NCI-H524 treated with DMSO at 0.1 percent for 48 hours (cell line): ENCODE measurements at regions not wholly inside any gene's neighbourhood (a gene's known extent, or its start where the extent isn't known, plus 50 kb on each side); places are given as distances from the start of the nearest gene placed in this dataset.
A peak's percentile ranks its signal among the peaks of the same experiment; 100 is the strongest.
"Not testable (repeated sequence)": the region's sequence is repeated elsewhere in the genome, so short reads cannot be mapped to it uniquely, and the experiment has no call there.

Experiments used
- DNase-seq: peaks from one replicate; lab custom pipeline; 2025; lab: John Stamatoyannopoulos, UW

- no peak for DNase-seq
Observed at GRCh38 chr1:187038784-187039183, 210.0 kb downstream of the PLA2G4A start.

GRCh38 chr1:187041104-187041503 lies 212.4 kb downstream of the PLA2G4A start:
- no peak for DNase-seq

GRCh38 chr1:187042538-187042937 lies 213.8 kb downstream of the PLA2G4A start:
- no peak for DNase-seq

- not testable (repeated sequence) for DNase-seq
Observed at GRCh38 chr1:187043433-187043832, 214.7 kb downstream of the PLA2G4A start.

- no peak for DNase-seq
Observed at GRCh38 chr1:187044411-187044810, 215.7 kb downstream of the PLA2G4A start.

GRCh38 chr1:187045371-187045770 lies 216.6 kb downstream of the PLA2G4A start:
- no peak for DNase-seq

GRCh38 chr1:187046293-187046692 lies 217.5 kb downstream of the PLA2G4A start:
- no peak for DNase-seq

- DNase-seq: no peak
Observed at GRCh38 chr1:187047298-187047697, 218.5 kb downstream of the PLA2G4A start.

GRCh38 chr1:187051618-187052232 lies 223.0 kb downstream of the PLA2G4A start:
- DNase-seq: no peak

- no peak for DNase-seq
Observed at GRCh38 chr1:187053876-187054275, 225.1 kb downstream of the PLA2G4A start.

- DNase-seq: no peak
Observed at GRCh38 chr1:187054862-187055757, 226.4 kb downstream of the PLA2G4A start.

- DNase-seq: no peak
Observed at GRCh38 chr1:187063271-187063670, 234.5 kb downstream of the PLA2G4A start.

- DNase-seq: no peak
Observed at GRCh38 chr1:187067160-187067559, 238.4 kb downstream of the PLA2G4A start.

- no peak for DNase-seq
Observed at GRCh38 chr1:187070076-187070475, 241.3 kb downstream of the PLA2G4A start.

GRCh38 chr1:187072262-187073034 lies 243.7 kb downstream of the PLA2G4A start:
- not testable (repeated sequence) for DNase-seq

- not testable (repeated sequence) for DNase-seq
Observed at GRCh38 chr1:187073035-187073560, 244.3 kb downstream of the PLA2G4A start.

- not testable (repeated sequence) for DNase-seq
Observed at GRCh38 chr1:187073634-187074245, 245.0 kb downstream of the PLA2G4A start.

GRCh38 chr1:187074445-187075048 lies 245.8 kb downstream of the PLA2G4A start:
- no peak for DNase-seq

- DNase-seq: no peak
Observed at GRCh38 chr1:187076922-187077321, 248.2 kb downstream of the PLA2G4A start.

- no peak for DNase-seq
Observed at GRCh38 chr1:187078321-187078720, 249.6 kb downstream of the PLA2G4A start.

- DNase-seq: peak; percentile 60
Observed at GRCh38 chr1:187078916-187079315, 250.2 kb downstream of the PLA2G4A start.
